ENCODE measurements at regions not wholly inside any gene's neighbourhood (a gene's known extent, or its start where the extent isn't known, plus 50 kb on each side); places are given as distances from the start of the nearest gene placed in this dataset.

GRCh38 chr6:26194816-26195375 lies 107.7 kb downstream of the HFE start:
- H3K4me1 Mint-ChIP-seq (ENCODE audit: low read depth, unreplicated experiment): peaks cover 6% of the 10 kb centered on the region
- peak overlapping the region; percentile 84 for H3K4me3 Mint-ChIP-seq (ENCODE audit: unreplicated experiment)
- peaks cover under 1% of the 10 kb centered on the region for H3K27me3 Mint-ChIP-seq (ENCODE audit: unreplicated experiment)
- H3K27ac Mint-ChIP-seq (ENCODE audit: unreplicated experiment): no peak overlapping the region
- no peak for DNase-seq
- H3K36me3 Mint-ChIP-seq (ENCODE audit: unreplicated experiment): no peaks in the 10 kb centered on the region
- TF ChIP-seq, protein P1, sequence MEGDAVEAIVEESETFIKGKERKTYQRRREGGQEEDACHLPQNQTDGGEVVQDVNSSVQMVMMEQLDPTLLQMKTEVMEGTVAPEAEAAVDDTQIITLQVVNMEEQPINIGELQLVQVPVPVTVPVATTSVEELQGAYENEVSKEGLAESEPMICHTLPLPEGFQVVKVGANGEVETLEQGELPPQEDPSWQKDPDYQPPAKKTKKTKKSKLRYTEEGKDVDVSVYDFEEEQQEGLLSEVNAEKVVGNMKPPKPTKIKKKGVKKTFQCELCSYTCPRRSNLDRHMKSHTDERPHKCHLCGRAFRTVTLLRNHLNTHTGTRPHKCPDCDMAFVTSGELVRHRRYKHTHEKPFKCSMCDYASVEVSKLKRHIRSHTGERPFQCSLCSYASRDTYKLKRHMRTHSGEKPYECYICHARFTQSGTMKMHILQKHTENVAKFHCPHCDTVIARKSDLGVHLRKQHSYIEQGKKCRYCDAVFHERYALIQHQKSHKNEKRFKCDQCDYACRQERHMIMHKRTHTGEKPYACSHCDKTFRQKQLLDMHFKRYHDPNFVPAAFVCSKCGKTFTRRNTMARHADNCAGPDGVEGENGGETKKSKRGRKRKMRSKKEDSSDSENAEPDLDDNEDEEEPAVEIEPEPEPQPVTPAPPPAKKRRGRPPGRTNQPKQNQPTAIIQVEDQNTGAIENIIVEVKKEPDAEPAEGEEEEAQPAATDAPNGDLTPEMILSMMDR (IDR thresholded peaks at IDR 0.05; ENCODE audit: partially characterized antibody, unreplicated experiment): no peak
- peaks cover 10% of the 10 kb centered on the region for H3K9me3 Mint-ChIP-seq (ENCODE audit: unreplicated experiment)

DNA sequence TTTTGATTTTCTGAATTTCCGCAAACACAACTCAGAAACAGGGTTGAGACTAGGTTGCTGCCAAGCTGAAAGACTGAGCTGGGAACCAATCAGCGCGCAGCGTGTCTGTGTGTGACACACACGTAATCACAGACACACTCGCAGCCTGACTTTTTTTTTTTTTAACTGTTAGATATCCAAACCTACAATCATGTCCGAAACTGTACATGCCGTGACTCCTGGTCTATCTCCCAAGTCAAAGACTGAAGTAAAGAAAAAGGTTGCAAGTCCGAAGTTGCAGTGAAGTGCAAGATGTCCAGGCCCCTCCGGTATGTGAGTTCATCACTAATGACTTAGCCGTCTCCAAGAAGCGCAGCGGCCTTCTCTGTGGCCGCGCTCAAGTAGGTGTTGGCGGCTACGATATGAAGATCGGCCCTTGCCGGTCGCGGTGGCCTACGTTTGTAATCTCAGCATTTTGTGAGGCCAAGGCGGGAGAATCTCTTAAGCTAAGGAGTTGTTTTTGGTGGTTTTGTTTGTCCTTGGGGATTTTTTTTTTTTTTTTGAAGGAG lies 108.2 kb downstream of the HFE start:
- peak overlapping the region; percentile 57 for H3K27ac Mint-ChIP-seq (ENCODE audit: unreplicated experiment)
- TF ChIP-seq, protein P1 (IDR thresholded peaks at IDR 0.05; ENCODE audit: partially characterized antibody, unreplicated experiment): no peak
- peaks cover 3% of the 10 kb centered on the region for H3K27me3 Mint-ChIP-seq (ENCODE audit: unreplicated experiment)
- H3K4me1 Mint-ChIP-seq (ENCODE audit: low read depth, unreplicated experiment): peaks cover 6% of the 10 kb centered on the region
- no peaks in the 10 kb centered on the region for H3K36me3 Mint-ChIP-seq (ENCODE audit: unreplicated experiment)
- no peak for DNase-seq
- peak overlapping the region; percentile 84 for H3K4me3 Mint-ChIP-seq (ENCODE audit: unreplicated experiment)
- H3K9me3 Mint-ChIP-seq (ENCODE audit: unreplicated experiment): peaks cover 10% of the 10 kb centered on the region

GRCh38 chr6:26195924-26196845 lies 109.0 kb downstream of the HFE start:
- H3K27ac Mint-ChIP-seq (ENCODE audit: unreplicated experiment): peak overlapping the region; percentile 28
- DNase-seq: no peak
- H3K36me3 Mint-ChIP-seq (ENCODE audit: unreplicated experiment): no peaks in the 10 kb centered on the region
- H3K4me1 Mint-ChIP-seq (ENCODE audit: low read depth, unreplicated experiment): peaks cover 6% of the 10 kb centered on the region
- TF ChIP-seq, protein P1 (IDR thresholded peaks at IDR 0.05; ENCODE audit: partially characterized antibody, unreplicated experiment): no peak
- H3K4me3 Mint-ChIP-seq (ENCODE audit: unreplicated experiment): peak overlapping the region; percentile 96
- H3K9me3 Mint-ChIP-seq (ENCODE audit: unreplicated experiment): peaks cover 12% of the 10 kb centered on the region
- H3K27me3 Mint-ChIP-seq (ENCODE audit: unreplicated experiment): peaks cover 4% of the 10 kb centered on the region

GRCh38 chr6:26196846-26197635 lies 109.8 kb downstream of the HFE start:
- TF ChIP-seq, protein P1 (IDR thresholded peaks at IDR 0.05; ENCODE audit: partially characterized antibody, unreplicated experiment): no peak
- Mint-ChIP-seq H3K36me3 (ENCODE audit: unreplicated experiment) (no peaks in the 10 kb centered on the region), H3K4me3 (ENCODE audit: unreplicated experiment) (peak overlapping the region; percentile 96), H3K27me3 (ENCODE audit: unreplicated experiment) (peaks cover 4% of the 10 kb centered on the region), H3K27ac (ENCODE audit: unreplicated experiment) (peak overlapping the region; percentile 31), H3K4me1 (ENCODE audit: low read depth, unreplicated experiment) (peaks cover 6% of the 10 kb centered on the region), H3K9me3 (ENCODE audit: unreplicated experiment) (peaks cover 12% of the 10 kb centered on the region)
- DNase-seq: peak; percentile 64
